GM13977 (cell line): ENCODE measurements at regions not wholly inside any gene's neighbourhood (a gene's known extent, or its start where the extent isn't known, plus 50 kb on each side); places are given as distances from the start of the nearest gene placed in this dataset.
"Not testable (repeated sequence)": the region's sequence is repeated elsewhere in the genome, so short reads cannot be mapped to it uniquely, and the experiment has no call there.

ENCODE experiments used
- DNase-seq: peaks from one replicate; pipeline ENCODE4 v3.0.0; 2012; ENCODE audit warnings: low spot score
- in situ Hi-C: fragments of 300-500 bp; cut with MboI; formaldehyde crosslinking; loops from one replicate; pipeline ENCODE4 v1.12.0; 2022; ENCODE audit warnings: low sequenced_read_pairs, low pct_unique_long_range_greater_than_20kb, mixed read lengths, inconsistent platforms; ENCODE audit not compliant: unreplicated experiment
- TF ChIP-seq, protein P1 (sequence below): IDR thresholded peaks from 2 replicates; pipeline ENCODE4 v1.5.1; 2012; ENCODE audit warnings: mild to moderate bottlenecking, control low read depth; ENCODE audit not compliant: insufficient read depth; ENCODE audit errors: extremely low read depth, missing control alignments

DNA sequence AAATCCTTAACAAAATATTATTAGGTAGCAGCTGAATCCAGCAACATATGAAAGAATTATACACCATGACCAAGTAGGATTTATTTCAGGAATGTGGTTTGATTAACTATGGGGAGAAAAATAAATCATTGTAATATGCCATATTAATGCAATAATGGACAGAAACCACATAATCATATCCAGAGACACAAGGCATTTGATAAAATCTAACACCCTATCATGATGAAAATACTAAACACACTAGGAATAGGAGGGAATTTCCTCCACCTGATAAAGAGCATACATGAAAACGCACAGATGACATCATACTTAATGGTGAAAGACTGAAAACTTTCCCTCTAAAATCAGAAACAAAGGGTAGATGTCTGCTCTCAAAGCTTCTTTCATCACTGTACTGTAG is 238.9 kb downstream of the PHLDA1 start:
- in situ Hi-C loops, result no loop called here
- DNase-seq, result no peak
- TF ChIP-seq, protein P1, sequence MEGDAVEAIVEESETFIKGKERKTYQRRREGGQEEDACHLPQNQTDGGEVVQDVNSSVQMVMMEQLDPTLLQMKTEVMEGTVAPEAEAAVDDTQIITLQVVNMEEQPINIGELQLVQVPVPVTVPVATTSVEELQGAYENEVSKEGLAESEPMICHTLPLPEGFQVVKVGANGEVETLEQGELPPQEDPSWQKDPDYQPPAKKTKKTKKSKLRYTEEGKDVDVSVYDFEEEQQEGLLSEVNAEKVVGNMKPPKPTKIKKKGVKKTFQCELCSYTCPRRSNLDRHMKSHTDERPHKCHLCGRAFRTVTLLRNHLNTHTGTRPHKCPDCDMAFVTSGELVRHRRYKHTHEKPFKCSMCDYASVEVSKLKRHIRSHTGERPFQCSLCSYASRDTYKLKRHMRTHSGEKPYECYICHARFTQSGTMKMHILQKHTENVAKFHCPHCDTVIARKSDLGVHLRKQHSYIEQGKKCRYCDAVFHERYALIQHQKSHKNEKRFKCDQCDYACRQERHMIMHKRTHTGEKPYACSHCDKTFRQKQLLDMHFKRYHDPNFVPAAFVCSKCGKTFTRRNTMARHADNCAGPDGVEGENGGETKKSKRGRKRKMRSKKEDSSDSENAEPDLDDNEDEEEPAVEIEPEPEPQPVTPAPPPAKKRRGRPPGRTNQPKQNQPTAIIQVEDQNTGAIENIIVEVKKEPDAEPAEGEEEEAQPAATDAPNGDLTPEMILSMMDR, result no peak

DNA sequence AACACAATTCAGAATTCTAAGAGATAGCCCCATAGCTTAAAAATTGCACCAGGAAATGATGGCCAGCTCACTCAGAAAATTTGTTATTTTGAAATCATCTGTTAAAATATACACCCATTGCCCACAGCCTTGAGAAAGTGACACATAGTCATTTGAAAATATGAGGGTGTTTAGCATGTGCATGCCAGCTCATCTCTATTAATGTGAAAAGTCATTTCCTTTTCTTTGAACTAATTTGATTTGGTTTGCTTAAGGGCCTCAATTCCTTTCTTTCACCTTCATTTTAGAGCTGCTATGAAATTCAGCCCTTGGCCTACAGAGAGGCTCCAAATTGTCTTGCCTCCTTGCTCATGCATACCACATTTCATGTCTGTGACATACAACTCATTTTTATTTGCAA is 241.4 kb downstream of the PHLDA1 start:
- TF ChIP-seq, protein P1, result no peak
- no peak for DNase-seq
- in situ Hi-C loops, result no loop called here

DNA sequence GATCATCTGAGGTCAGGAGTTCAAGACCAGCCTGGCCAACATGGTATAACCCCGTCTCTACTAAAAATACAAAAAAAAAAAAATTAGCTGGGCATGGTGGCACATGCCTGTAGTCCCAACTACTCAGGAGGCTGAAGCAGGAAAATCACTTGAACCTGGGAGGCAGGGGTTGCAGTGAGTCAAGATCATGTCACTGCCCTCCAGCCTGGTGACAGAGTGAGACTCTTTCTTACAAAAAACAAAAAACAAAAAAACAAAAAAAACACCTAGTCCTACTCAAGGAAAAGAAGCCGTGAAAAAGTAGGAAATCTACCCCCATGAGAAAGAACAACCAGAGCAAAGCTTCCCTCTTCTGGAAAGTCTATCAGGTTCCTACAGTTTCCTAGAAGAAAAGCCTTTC is 244.4 kb downstream of the PHLDA1 start:
- in situ Hi-C loops, result not testable (repeated sequence)

DNA sequence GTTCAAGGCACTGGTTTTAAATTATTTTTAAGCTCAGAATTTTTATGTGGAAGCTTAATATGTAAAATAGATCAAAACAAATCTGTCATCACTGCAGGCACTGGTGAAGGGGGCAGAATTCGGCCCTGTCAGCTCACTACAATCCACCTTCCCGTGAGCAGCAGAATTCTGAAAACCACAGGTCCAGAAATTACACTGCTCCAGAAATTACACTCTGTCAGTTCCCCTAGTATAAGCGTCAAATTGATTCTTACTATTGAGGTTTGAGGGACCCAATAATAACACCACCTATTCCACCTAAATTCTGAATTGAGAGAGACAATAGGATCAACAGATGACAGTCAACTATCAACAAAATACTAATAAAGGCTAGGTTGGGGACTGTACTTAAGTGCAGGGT is 245.5 kb downstream of the PHLDA1 start:
- in situ Hi-C loops, result no loop called here

More for the DNA sequence above, 244.4 kb downstream of the PHLDA1 start:
- DNase-seq, result not testable (repeated sequence)

DNA sequence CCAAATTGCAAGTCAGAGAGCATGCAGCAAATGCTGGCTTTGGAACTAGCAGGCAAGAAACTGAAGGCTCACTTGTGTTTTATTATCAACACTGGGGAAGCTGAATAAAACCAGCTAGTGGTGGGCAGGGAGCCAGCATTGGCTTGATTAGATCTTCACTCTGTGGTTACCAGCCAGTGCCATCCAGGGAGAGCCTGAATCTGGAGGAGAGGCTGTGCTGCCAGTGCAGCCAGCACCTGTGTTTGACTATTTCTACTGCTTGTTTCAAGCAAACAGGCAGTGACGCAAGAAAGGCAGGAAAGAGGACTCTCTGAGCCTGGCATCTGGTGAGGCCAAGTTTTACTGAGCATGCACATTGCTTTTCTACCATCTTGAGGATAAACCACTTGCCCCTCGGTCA is 247.0 kb downstream of the PHLDA1 start:
- in situ Hi-C loops, result no loop called here
- no peak for DNase-seq

More for the DNA sequence above, 245.5 kb downstream of the PHLDA1 start:
- DNase-seq, result no peak
- TF ChIP-seq, protein P1, result no peak

DNA sequence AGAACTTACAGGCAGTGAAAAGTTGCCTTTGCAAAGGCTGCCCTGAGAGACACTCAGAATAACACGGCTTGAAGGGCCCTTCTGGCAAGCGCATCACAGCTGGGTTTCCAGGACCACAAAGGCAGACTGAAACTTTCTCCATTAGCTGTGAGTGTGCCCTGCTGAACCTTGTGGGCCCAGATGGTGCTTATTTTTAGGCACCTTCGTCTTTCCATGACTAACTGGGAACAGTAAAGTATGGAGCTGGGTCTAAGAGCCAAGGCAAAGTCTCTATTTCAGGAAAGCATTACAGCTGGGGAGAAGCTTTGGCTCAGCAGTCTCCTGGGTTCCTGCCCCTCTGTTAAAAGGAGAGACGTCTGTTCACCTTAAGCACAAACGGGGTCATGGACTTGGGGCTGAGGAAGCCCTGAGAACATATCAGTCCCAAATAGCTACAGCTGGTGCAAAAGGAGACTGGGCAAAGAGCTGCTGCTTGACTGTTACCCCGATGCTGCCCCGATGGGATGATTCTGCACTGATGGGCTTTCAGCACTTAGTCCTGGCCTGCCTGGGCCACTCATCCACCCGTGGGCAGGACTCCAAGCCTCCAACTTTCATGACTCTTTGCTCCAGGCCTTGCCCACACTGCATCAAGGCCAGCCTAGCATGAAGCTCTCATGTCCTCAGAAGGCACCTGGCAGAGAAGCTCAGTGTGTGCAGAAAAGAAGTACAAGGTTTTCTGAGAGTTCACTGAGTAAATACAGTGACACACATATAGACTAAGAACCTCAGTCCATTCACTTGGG is 248.3 kb downstream of the PHLDA1 start:
- in situ Hi-C loops, result no loop called here
- TF ChIP-seq, protein P1, result no peak
- no peak for DNase-seq

More for the DNA sequence above, 247.0 kb downstream of the PHLDA1 start:
- TF ChIP-seq, protein P1, result no peak

DNA sequence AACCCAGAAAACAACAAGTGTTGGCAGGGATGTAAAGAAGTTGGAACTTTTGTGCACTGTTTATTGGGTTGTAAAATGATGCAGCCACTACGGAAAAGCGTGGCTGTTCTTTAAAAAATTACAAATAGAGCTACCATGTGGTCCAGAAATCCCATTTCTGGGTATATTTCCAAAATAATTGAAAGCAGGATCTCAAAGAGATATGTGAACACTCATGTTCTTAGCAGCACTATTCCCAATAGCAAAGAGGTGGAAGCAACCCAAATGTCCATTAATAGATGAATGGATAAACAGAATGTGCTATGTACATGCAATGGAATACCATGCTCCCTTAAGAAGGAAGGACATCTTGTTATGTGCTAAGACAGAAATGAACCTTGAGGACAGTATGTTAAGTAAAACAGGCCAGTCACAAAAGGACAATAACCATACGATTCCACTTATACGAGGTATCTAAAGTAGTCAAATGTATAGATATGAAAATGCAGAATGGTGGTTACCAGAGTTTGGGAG is 249.5 kb downstream of the PHLDA1 start:
- in situ Hi-C loops, result no loop called here

More for the DNA sequence above, 249.5 kb downstream of the PHLDA1 start:
- TF ChIP-seq, protein P1, result no peak
- DNase-seq, result no peak
